ENCODE measurements at regions not wholly inside any gene's neighbourhood (a gene's known extent, or its start where the extent isn't known, plus 50 kb on each side); places are given as distances from the start of the nearest gene placed in this dataset.

GRCh38 chr14:96727980-96728717 lies 69.0 kb upstream of the VRK1 start:
- DNase-seq (ENCODE audit: low read depth) = no peak

- no peak for DNase-seq (ENCODE audit: low read depth)
These were observed 67.3 kb upstream of the VRK1 start for GRCh38 chr14:96729889-96730288.

DNA sequence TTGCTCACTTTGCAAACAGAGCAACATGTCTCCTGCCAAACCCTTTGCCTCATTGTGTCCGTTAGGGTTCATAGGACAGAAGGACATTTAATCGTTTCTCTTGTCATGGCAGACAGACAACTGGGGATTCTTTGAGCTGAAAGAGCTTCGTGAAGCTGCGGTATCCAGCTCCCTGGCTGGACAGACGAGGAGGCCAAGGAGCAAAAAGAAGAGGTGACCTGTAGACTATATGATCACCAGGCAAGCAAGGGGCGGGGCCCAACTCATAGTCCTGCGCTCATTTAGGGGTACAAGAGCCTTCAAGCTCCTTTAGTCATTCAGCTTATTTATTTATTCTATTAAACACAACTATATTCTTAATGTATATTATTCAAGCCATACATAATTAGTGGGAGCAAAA lies 66.8 kb upstream of the VRK1 start:
- DNase-seq (ENCODE audit: low read depth) = no peak

GRCh38 chr14:96734076-96734622 lies 63.0 kb upstream of the VRK1 start:
- no peak for DNase-seq (ENCODE audit: low read depth)

DNA sequence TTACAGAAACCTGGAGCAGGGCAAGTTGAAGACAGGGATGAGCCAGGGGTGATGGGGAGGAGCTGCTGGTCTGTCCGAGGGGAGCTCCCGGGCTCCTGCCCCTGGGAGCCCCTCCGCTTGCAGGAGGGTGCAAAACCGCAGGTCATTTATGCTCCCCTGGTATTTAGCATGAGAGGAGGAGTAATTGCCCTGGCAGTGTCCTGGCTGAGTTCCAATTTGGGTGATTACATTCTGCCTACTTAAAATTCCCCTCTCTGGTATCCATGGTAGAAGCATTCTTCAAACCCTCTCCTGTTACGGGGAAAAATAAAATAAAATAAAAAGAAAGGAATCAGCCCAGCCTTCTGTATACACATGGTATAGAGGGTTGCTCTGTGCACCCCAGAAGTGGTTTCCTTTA lies 61.7 kb upstream of the VRK1 start:
- DNase-seq (ENCODE audit: low read depth) = no peak

- no peak for DNase-seq (ENCODE audit: low read depth)
These were observed 60.7 kb upstream of the VRK1 start for GRCh38 chr14:96736439-96736838.

DNA sequence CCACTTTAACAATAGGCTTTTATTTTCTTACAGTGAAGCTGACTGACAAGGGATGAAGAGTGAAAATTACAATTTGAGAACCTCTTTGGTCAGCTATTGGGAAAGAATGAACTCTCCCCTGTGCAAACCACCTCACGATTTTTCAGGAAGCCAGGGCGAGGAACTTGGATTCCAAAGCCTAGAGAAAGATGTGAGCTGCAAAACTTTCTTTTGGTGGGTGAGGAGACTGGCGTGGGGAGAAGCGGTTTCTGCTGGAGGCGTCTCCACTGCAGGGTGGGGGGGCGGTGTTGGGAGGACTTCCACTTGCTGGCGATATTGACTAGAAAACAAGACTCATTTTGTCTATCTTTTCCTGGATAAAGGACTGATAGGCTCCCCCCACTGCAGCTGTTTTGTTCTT lies 59.3 kb upstream of the VRK1 start:
- DNase-seq (ENCODE audit: low read depth) = no peak

DNA sequence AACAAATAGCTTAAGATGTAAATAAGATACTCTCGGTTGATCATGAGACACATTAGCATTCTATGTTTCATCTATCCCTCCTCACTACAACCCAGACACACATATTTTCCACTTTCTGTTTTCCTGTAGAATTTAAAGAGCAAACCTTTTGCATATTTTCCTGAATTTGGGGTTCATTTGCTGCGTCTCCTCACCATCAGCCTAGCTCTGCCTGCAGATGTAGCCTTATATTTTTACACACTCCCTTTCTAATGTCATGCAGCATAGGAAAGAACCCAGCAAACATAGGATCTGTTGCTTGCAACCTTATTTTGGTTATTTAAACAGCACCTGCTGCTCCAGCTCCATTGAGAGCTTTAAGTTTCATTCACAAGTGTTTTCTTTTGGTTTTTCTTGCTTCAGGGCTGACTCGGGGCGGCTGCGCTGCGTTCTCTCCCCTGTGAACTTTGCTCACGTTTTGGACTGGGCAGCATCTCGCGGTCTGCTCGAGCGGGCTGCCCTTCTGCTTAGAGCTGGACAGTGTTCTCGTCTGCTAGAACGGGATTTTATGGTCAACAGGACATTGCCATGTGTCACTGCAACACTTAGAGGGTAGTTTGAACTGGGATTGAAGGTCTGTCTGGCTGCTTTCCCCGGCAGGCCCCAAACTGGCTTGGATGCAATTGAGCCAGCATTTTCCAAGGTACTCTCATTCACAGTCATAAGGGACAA lies 57.8 kb upstream of the VRK1 start:
- DNase-seq (ENCODE audit: low read depth) = no peak

- DNase-seq (ENCODE audit: low read depth) = peak; percentile 76
These were observed 55.8 kb upstream of the VRK1 start for GRCh38 chr14:96741151-96741977.

GRCh38 chr14:96744262-96744661 lies 52.9 kb upstream of the VRK1 start:
- DNase-seq (ENCODE audit: low read depth) = no peak

DNA sequence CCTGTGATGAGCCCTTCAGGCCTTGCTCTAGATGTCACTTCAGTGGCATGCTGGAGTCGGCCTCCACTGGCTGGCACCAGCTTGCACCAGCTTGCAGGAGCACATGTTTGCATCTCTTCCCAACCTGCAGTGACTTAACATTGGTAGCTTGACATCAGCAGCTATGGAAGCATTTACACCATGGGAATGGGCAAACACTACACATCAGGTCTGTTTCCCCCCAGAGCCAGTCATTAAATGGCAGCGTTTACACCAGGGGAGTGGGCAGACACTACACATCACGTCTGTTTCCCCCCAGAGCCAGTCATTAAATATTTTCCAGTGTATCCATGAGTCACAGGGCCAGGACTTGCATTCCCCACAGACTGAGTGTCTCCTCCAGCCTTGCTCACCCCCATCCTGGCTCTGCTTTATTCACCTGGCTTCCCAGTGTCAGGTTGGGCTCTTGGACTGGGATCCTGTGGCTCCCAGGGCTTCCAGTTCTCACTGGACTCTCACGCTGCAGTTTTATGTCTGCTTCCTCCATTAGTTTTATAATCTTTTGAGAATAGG lies 51.6 kb upstream of the VRK1 start:
- no peak for DNase-seq (ENCODE audit: low read depth)

GRCh38 chr14:96746101-96746500 lies 51.1 kb upstream of the VRK1 start:
- DNase-seq (ENCODE audit: low read depth) = no peak

GRCh38 chr14:96747006-96747405 lies 50.2 kb upstream of the VRK1 start:
- DNase-seq (ENCODE audit: low read depth) = no peak
